ENCODE measurements at regions not wholly inside any gene's neighbourhood (a gene's known extent, or its start where the extent isn't known, plus 50 kb on each side); places are given as distances from the start of the nearest gene placed in this dataset.
"Not testable (repeated sequence)": the region's sequence is repeated elsewhere in the genome, so short reads cannot be mapped to it uniquely, and the experiment has no call there.

GRCh38 chr10:83541046-83541445, 598.3 kb upstream of the GHITM start:
- Histone ChIP-seq H3K36me3 (ENCODE audit: control insufficient read depth, insufficient read depth, low read length) (no peaks in the 10 kb centered on the region), H3K27me3 (replicated peaks; ENCODE audit: control insufficient read depth, insufficient read depth, low read length, poor library complexity, severe bottlenecking) (no peaks in the 10 kb centered on the region), H3K27ac (ENCODE audit: insufficient read depth, low read length, poor library complexity, severe bottlenecking) (no peak overlapping the region), H3K9me3 (ENCODE audit: control insufficient read depth, low read length) (no peaks in the 10 kb centered on the region), H3K4me1 (ENCODE audit: control insufficient read depth, insufficient read depth, low read length, poor library complexity, severe bottlenecking) (no peaks in the 10 kb centered on the region), H3K4me3 (ENCODE audit: insufficient read depth, low read depth, low read length, poor library complexity, severe bottlenecking) (no peak overlapping the region)
- no peak for DNase-seq

GRCh38 chr10:83542774-83543411, 596.4 kb upstream of the GHITM start:
- H3K36me3 ChIP-seq (ENCODE audit: control insufficient read depth, insufficient read depth, low read length) = no peaks in the 10 kb centered on the region
- DNase-seq = no peak
- H3K4me1 ChIP-seq (ENCODE audit: control insufficient read depth, insufficient read depth, low read length, poor library complexity, severe bottlenecking) = no peaks in the 10 kb centered on the region
- H3K9me3 ChIP-seq (ENCODE audit: control insufficient read depth, low read length) = no peaks in the 10 kb centered on the region
- no peak overlapping the region for H3K4me3 ChIP-seq (ENCODE audit: insufficient read depth, low read depth, low read length, poor library complexity, severe bottlenecking)
- H3K27ac ChIP-seq (ENCODE audit: insufficient read depth, low read length, poor library complexity, severe bottlenecking) = no peak overlapping the region
- H3K27me3 ChIP-seq (replicated peaks; ENCODE audit: control insufficient read depth, insufficient read depth, low read length, poor library complexity, severe bottlenecking) = no peaks in the 10 kb centered on the region

GRCh38 chr10:83543691-83544462, 595.4 kb upstream of the GHITM start:
- no peak overlapping the region for H3K4me3 ChIP-seq (ENCODE audit: insufficient read depth, low read depth, low read length, poor library complexity, severe bottlenecking)
- DNase-seq = no peak
- H3K36me3 ChIP-seq (ENCODE audit: control insufficient read depth, insufficient read depth, low read length) = no peaks in the 10 kb centered on the region
- no peaks in the 10 kb centered on the region for H3K9me3 ChIP-seq (ENCODE audit: control insufficient read depth, low read length)
- no peaks in the 10 kb centered on the region for H3K4me1 ChIP-seq (ENCODE audit: control insufficient read depth, insufficient read depth, low read length, poor library complexity, severe bottlenecking)
- H3K27ac ChIP-seq (ENCODE audit: insufficient read depth, low read length, poor library complexity, severe bottlenecking) = no peak overlapping the region
- no peaks in the 10 kb centered on the region for H3K27me3 ChIP-seq (replicated peaks; ENCODE audit: control insufficient read depth, insufficient read depth, low read length, poor library complexity, severe bottlenecking)

- no peaks in the 10 kb centered on the region for H3K4me1 ChIP-seq (ENCODE audit: control insufficient read depth, insufficient read depth, low read length, poor library complexity, severe bottlenecking)
- H3K36me3 ChIP-seq (ENCODE audit: control insufficient read depth, insufficient read depth, low read length) = no peaks in the 10 kb centered on the region
- no peak overlapping the region for H3K27ac ChIP-seq (ENCODE audit: insufficient read depth, low read length, poor library complexity, severe bottlenecking)
- DNase-seq = no peak
- no peak overlapping the region for H3K4me3 ChIP-seq (ENCODE audit: insufficient read depth, low read depth, low read length, poor library complexity, severe bottlenecking)
- H3K9me3 ChIP-seq (ENCODE audit: control insufficient read depth, low read length) = no peaks in the 10 kb centered on the region
- no peaks in the 10 kb centered on the region for H3K27me3 ChIP-seq (replicated peaks; ENCODE audit: control insufficient read depth, insufficient read depth, low read length, poor library complexity, severe bottlenecking)
Measured at GRCh38 chr10:83545901-83546391, 593.4 kb upstream of the GHITM start.

- not testable (repeated sequence) for H3K27ac ChIP-seq (ENCODE audit: insufficient read depth, low read length, poor library complexity, severe bottlenecking); H3K27me3 ChIP-seq (replicated peaks; ENCODE audit: control insufficient read depth, insufficient read depth, low read length, poor library complexity, severe bottlenecking); H3K36me3 ChIP-seq (ENCODE audit: control insufficient read depth, insufficient read depth, low read length); H3K9me3 ChIP-seq (ENCODE audit: control insufficient read depth, low read length); H3K4me3 ChIP-seq (ENCODE audit: insufficient read depth, low read depth, low read length, poor library complexity, severe bottlenecking); DNase-seq; H3K4me1 ChIP-seq (ENCODE audit: control insufficient read depth, insufficient read depth, low read length, poor library complexity, severe bottlenecking)
Measured at GRCh38 chr10:83551190-83551589, 588.1 kb upstream of the GHITM start.

GRCh38 chr10:83553366-83553765, 585.9 kb upstream of the GHITM start:
- Histone ChIP-seq H3K9me3 (ENCODE audit: control insufficient read depth, low read length) (no peaks in the 10 kb centered on the region), H3K4me3 (ENCODE audit: insufficient read depth, low read depth, low read length, poor library complexity, severe bottlenecking) (no peak overlapping the region), H3K36me3 (ENCODE audit: control insufficient read depth, insufficient read depth, low read length) (no peaks in the 10 kb centered on the region), H3K27me3 (replicated peaks; ENCODE audit: control insufficient read depth, insufficient read depth, low read length, poor library complexity, severe bottlenecking) (no peaks in the 10 kb centered on the region), H3K4me1 (ENCODE audit: control insufficient read depth, insufficient read depth, low read length, poor library complexity, severe bottlenecking) (no peaks in the 10 kb centered on the region), H3K27ac (ENCODE audit: insufficient read depth, low read length, poor library complexity, severe bottlenecking) (no peak overlapping the region)
- no peak for DNase-seq

GRCh38 chr10:83555264-83555663, 584.0 kb upstream of the GHITM start:
- no peaks in the 10 kb centered on the region for H3K4me1 ChIP-seq (ENCODE audit: control insufficient read depth, insufficient read depth, low read length, poor library complexity, severe bottlenecking)
- H3K4me3 ChIP-seq (ENCODE audit: insufficient read depth, low read depth, low read length, poor library complexity, severe bottlenecking) = no peak overlapping the region
- no peaks in the 10 kb centered on the region for H3K27me3 ChIP-seq (replicated peaks; ENCODE audit: control insufficient read depth, insufficient read depth, low read length, poor library complexity, severe bottlenecking)
- no peak for DNase-seq
- H3K9me3 ChIP-seq (ENCODE audit: control insufficient read depth, low read length) = no peaks in the 10 kb centered on the region
- H3K36me3 ChIP-seq (ENCODE audit: control insufficient read depth, insufficient read depth, low read length) = no peaks in the 10 kb centered on the region
- H3K27ac ChIP-seq (ENCODE audit: insufficient read depth, low read length, poor library complexity, severe bottlenecking) = no peak overlapping the region

- H3K4me3 ChIP-seq (ENCODE audit: insufficient read depth, low read depth, low read length, poor library complexity, severe bottlenecking) = no peak overlapping the region
- no peak for DNase-seq
- H3K9me3 ChIP-seq (ENCODE audit: control insufficient read depth, low read length) = no peaks in the 10 kb centered on the region
- H3K4me1 ChIP-seq (ENCODE audit: control insufficient read depth, insufficient read depth, low read length, poor library complexity, severe bottlenecking) = no peaks in the 10 kb centered on the region
- no peak overlapping the region for H3K27ac ChIP-seq (ENCODE audit: insufficient read depth, low read length, poor library complexity, severe bottlenecking)
- H3K27me3 ChIP-seq (replicated peaks; ENCODE audit: control insufficient read depth, insufficient read depth, low read length, poor library complexity, severe bottlenecking) = no peaks in the 10 kb centered on the region
- no peaks in the 10 kb centered on the region for H3K36me3 ChIP-seq (ENCODE audit: control insufficient read depth, insufficient read depth, low read length)
Measured at GRCh38 chr10:83562381-83562780, 576.9 kb upstream of the GHITM start.

GRCh38 chr10:83564889-83565588, 574.3 kb upstream of the GHITM start:
- Histone ChIP-seq H3K36me3 (ENCODE audit: control insufficient read depth, insufficient read depth, low read length) (no peaks in the 10 kb centered on the region), H3K27me3 (replicated peaks; ENCODE audit: control insufficient read depth, insufficient read depth, low read length, poor library complexity, severe bottlenecking) (no peaks in the 10 kb centered on the region), H3K4me3 (ENCODE audit: insufficient read depth, low read depth, low read length, poor library complexity, severe bottlenecking) (no peak overlapping the region), H3K27ac (ENCODE audit: insufficient read depth, low read length, poor library complexity, severe bottlenecking) (no peak overlapping the region), H3K9me3 (ENCODE audit: control insufficient read depth, low read length) (no peaks in the 10 kb centered on the region), H3K4me1 (ENCODE audit: control insufficient read depth, insufficient read depth, low read length, poor library complexity, severe bottlenecking) (no peaks in the 10 kb centered on the region)
- DNase-seq = no peak

GRCh38 chr10:83572036-83572435, 567.3 kb upstream of the GHITM start:
- Histone ChIP-seq H3K4me1 (ENCODE audit: control insufficient read depth, insufficient read depth, low read length, poor library complexity, severe bottlenecking) (no peaks in the 10 kb centered on the region), H3K36me3 (ENCODE audit: control insufficient read depth, insufficient read depth, low read length) (no peaks in the 10 kb centered on the region), H3K9me3 (ENCODE audit: control insufficient read depth, low read length) (no peaks in the 10 kb centered on the region), H3K4me3 (ENCODE audit: insufficient read depth, low read depth, low read length, poor library complexity, severe bottlenecking) (no peak overlapping the region), H3K27ac (ENCODE audit: insufficient read depth, low read length, poor library complexity, severe bottlenecking) (no peak overlapping the region), H3K27me3 (replicated peaks; ENCODE audit: control insufficient read depth, insufficient read depth, low read length, poor library complexity, severe bottlenecking) (no peaks in the 10 kb centered on the region)
- no peak for DNase-seq

Measured in effector memory CD4-positive, alpha-beta T cell (primary cell).